ENCODE measurements at regions not wholly inside any gene's neighbourhood (a gene's known extent, or its start where the extent isn't known, plus 50 kb on each side); places are given as distances from the start of the nearest gene placed in this dataset.
"Not testable (repeated sequence)": the region's sequence is repeated elsewhere in the genome, so short reads cannot be mapped to it uniquely, and the experiment has no call there.

DNA sequence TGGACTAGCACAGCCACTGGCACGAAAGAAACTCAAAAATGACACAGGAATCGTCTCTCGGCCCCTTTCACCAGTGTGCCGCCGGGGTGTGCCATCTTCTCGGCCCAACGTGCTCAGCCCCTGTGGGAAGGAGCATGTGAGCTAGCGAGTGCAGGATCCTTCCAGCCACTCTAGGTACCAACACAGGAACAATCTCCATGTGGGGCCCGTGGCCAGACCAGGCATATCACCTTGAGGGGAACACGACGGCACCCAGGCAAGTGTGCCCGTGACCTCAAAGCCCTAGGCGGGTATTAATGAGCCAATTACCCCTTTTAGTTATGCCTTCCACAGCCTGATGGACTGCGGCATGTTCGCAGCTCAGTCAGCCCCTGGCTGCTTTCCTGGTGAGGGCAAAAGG, 231.5 kb downstream of the FAT4 start:
- intact Hi-C loops (cut with DNase I), result no loop called here
- no peak for ATAC-seq (ENCODE audit: poor library complexity)
- no peak for DNase-seq

DNA sequence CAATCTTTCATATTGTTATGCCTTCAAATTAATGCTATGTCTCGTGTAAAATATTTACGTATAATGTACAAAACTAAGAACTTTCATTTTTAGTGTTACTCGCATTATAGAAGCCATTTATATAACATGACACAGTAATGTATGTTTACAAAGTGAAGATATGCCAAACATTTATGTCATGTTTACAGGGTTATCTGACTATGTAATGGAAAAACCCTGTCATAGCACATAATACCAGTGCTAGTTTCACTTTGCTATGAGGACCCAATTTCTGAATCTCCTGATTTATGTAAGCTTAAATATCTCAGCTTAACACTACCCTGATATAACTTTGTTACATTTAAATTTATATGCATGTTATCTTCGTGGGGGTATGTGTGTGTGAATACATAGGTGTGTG, 233.1 kb downstream of the FAT4 start:
- DNase-seq (no peak), ATAC-seq (ENCODE audit: poor library complexity) (no peak)
- intact Hi-C loops (cut with DNase I), result no loop called here

DNA sequence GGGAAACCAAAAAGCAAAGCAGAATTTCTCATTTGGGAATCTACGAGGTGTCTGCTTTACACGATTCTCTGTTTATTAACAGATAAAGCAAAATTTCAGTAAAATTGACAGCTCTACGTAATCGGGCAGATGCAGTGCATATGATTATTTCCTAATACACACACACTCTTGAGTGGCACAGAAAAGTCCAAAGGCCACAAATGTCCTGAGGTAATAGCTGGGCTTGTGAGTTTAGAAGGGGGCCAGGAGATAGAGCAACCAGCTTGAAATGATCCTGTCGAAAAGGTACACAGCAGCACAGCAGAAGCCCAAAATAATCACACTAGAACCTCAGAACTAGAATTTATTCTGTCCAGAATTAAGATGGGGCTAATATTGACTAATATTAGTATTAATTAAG, 236.0 kb downstream of the FAT4 start:
- intact Hi-C loops (cut with DNase I), result no loop called here
- no peak for DNase-seq
- no peak for ATAC-seq (ENCODE audit: poor library complexity)

DNA sequence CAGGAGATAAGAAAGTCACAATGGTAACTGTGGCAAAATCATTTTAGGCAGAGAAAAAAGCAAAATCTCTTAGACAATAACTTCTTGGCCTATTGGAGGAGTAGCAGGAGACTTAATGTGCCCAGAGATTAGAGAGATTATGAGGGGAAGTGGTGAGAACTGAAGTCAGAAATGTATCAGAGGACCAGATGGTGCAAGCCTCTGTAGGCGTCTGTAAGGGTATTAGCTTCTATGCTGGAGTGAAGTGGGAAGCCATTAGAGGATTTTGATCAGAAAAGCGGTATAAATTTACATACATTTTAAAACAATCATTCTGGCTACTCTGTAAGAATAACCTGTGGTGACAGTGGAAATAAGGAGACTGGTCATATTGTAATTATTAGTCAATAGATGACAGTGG, 236.7 kb downstream of the FAT4 start:
- intact Hi-C loops (cut with DNase I), result no loop called here
- DNase-seq (no peak), ATAC-seq (ENCODE audit: poor library complexity) (no peak)

DNA sequence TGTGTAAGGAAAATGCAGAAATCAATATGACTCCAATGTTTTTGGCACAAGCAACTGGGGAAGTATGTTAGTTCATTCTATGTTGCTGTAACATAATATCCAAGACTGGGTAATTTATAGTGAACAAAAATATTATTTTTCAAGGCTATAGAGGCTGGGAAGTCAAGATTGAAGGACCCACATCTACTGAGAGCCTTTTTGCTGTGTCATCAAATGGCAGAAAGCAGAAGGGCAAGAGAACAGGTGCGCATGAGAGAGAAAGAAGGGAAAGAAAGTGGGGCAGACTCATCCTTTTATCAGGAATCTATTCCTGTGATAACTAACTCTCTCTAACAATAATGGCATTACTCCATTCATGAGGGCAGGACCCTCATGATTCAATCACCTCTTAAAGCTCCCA, 237.2 kb downstream of the FAT4 start:
- intact Hi-C loops (cut with DNase I), result no loop called here
- no peak for ATAC-seq (ENCODE audit: poor library complexity)
- DNase-seq, result no peak

DNA sequence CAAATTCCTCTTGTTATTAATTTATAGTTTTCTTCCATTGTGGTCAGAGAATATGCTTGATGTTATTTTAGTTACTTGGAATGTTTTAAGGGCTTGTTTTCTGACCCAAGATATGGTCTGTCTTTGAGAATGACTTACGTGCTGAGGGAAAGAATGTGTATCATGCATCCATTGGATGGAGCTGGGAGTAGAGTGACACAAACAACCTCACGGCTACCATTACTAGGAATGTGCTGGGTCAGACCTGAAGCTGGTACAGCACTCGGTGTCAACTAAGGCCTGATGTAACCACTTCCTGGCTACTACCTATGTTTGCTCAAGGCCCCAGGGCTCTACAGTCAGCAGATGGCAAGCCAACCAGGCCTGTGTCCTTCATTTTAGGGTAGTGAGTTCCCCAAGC, 257.8 kb downstream of the FAT4 start:
- DNase-seq (no peak), ATAC-seq (ENCODE audit: poor library complexity) (no peak)
- intact Hi-C loops (cut with DNase I), result no loop called here

DNA sequence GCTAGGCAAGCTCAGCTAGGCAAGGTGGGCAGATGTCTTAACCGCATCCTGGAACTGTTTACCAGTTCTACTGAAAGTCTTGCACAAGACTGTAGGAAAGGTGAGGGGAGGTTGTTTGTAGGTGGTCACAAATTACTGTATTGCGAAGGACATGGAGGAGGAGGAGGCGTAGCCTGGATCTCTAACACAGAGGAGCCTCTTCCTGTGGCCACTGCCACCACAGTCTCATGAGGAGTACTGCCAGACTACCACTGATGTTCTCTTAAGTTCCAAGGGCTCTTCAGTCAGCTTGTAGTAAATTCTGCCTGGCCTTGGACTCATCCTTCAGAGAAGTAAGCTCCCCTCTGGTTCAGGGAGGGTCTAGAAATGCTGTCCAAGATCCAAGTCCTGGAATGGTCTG, 258.6 kb downstream of the FAT4 start:
- DNase-seq, result no peak
- intact Hi-C loops (cut with DNase I), result no loop called here
- no peak for ATAC-seq (ENCODE audit: poor library complexity)

DNA sequence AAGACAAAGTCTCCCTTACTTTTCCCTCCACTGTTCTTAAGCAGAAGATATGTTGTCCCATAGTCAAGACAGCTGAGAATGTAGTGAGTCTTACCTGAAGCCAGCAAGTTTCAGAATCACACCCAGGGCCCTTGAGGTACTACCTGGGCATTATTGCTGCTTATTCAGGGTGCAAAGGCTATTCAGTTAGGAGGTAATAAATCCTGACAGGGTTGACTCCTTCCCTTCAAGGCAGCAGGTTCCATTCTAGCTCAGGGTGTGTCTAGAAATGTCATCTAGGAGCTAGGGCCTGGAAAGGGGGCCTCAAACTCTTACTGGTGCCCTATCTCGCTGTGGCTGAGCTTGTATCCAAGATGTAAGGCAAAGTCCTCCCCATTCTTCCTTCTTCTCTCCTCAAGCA, 259.0 kb downstream of the FAT4 start:
- ATAC-seq (ENCODE audit: poor library complexity) (no peak), DNase-seq (no peak)
- intact Hi-C loops (cut with DNase I), result no loop called here

DNA sequence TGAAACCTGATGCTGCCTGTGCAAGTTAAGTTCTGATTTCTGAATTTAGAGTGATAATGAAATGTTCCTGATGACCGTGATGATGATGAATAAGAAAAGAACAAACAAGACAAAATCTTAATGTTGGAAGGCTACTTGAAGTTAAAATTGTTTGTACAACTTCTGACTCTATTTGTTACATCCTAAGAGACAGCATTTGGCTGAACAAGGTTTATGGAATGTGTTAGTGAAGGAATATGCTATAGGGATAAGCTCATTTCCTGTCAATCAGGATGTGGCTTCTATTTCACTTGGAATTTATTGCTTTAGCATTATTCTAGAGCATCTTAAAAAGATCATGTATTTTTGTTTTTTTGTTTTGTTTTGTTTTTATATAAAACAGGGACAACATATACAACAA, 267.5 kb downstream of the FAT4 start:
- DNase-seq (no peak), ATAC-seq (ENCODE audit: poor library complexity) (no peak)
- intact Hi-C loops (cut with DNase I), result no loop called here

DNA sequence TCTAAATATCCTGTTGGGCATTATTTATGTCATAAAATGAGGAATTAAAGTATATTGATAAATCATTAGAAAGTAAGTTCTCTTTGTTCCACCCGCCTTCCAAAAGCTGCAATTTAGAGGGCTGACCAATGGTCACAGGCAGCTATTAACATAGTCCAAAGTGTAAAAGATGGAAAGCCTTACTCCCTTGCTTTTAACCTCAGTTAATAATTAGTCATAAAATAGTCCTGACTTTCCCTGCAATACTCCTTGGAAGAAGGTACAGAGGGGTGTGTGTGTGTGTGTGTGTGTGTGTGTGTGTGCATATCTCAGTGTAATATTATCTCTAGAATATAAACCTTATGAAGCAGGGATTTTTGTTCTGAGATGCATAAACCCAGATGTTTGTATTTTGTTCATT, 275.4 kb downstream of the FAT4 start:
- no peak for DNase-seq
- intact Hi-C loops (cut with DNase I), result no loop called here
- ATAC-seq (ENCODE audit: poor library complexity), result no peak

DNA sequence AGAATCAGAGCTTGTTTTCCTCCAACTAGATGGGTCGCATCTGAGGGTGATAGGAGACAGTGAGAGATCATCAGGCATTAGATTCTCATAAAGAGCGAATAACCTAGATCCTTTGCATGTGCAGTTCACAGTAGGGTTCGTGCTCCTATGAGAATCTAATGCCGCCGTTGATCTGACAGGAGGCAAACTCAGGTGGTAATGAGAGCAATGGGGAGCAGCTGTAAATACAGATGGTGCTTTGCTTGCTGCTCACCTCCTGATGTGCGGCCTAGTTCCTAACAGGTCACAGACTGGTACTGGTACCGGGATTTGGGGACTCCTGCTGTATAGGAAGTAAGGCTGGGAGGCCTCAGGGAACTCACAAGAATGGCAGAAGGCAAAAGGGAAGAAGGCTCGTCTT, 276.5 kb downstream of the FAT4 start:
- no peak for DNase-seq
- intact Hi-C loops (cut with DNase I), result no loop called here
- ATAC-seq (ENCODE audit: poor library complexity), result no peak

DNA sequence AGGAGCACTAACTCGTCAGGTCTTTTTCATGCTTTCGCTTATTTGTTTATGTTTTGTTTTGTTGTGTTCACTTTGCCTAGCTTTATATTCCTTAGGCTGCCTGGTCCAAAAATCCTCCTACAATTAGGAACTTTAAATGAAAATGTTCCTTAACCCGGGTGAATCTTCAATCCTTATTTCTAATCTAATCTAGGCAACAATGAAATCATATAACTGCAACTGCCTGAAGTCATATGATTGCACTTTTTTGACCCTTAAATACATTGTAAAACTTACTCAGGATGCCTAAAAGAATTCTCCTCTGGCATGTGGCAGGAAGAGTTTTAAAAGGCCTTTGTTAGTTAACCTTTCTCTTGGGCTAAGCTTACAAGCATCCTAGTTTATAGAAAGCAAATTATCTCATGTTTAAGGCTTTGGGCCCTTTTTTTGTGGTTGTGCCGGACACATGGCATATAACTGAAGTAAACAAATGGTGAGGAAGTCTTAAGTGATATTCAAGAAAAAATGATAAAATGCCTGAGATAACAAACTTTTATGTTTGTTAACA, 279.4 kb downstream of the FAT4 start:
- ATAC-seq (ENCODE audit: poor library complexity), result no peak
- intact Hi-C loops (cut with DNase I), result no loop called here
- no peak for DNase-seq

DNA sequence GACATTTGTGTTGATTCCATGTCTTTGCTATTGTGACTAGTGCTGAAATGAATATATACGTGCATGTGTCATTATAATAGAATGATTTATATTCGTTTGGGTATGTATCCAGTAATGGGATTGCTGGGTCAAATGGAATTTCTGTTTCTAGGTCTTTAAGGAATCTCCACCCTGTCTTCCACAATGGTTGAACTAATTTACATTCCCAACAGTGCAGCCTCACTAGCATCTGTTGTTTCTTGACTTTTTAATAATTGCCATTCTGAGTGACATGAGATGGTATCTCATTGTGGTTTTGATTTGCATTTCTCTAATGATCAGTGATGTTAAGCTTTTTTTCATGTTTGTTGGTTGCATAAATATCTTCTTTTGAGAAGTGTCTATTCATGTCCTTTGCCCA, 291.2 kb downstream of the FAT4 start:
- DNase-seq; ATAC-seq (ENCODE audit: poor library complexity); intact Hi-C loops (cut with DNase I): not testable (repeated sequence)

DNA sequence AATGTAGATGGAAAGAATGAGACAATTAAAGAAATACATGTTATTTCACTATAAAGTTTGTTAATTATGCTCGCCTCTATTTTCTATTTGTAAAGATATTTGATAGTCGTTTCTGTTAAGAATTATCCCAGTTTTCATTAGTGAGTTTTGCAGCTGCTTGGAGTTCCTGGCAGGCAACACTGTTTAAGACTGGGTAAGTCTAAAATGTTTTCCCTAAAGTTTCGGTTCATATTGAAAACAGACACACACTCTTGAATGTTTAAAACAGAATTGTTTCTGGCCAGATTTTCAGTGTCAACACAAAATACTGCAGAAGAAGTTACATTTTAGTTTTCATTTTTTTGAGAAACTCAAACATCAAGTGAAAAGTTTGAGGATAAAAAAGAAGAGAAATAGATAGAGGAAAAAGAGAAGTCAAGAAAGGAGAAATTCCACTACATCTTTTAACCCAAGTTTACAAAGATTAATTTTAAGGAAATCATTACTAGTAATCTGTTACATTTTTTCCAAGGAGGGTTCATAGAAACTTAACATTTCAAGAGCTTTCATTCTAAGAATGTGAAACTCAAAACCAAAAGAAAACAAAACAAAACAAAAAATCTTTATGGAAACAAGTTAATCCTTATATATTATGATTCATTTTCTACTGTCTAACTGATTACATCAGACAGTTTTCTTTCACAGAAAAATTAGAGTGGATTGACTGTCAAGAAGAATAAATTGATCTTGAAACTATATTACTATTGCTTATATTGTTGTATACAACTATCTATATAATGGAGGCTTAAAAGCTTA, 305.5 kb downstream of the FAT4 start:
- ATAC-seq (ENCODE audit: poor library complexity) (no peak), DNase-seq (no peak)
- intact Hi-C loops (cut with DNase I), result no loop called here

DNA sequence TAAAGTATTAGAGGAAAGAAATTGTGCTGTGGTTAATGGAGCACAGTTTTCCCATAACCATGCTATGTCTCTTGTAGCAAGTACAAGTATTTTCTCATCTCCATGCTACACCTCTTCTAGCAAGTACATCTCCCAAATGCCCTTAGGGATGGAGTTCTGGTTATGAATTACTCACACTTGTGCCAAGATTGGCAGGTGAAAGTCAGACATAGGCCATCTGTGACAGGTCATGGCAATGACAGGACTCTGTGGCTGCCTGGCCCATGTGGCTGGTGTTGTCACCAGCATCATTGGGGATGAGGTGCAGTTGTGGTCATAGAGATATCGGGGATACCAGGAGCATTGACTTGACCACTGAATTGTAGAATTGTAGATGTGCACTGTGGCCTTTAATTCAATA, 310.2 kb downstream of the FAT4 start:
- ATAC-seq (ENCODE audit: poor library complexity) (no peak), DNase-seq (no peak)
- intact Hi-C loops (cut with DNase I), result no loop called here

DNA sequence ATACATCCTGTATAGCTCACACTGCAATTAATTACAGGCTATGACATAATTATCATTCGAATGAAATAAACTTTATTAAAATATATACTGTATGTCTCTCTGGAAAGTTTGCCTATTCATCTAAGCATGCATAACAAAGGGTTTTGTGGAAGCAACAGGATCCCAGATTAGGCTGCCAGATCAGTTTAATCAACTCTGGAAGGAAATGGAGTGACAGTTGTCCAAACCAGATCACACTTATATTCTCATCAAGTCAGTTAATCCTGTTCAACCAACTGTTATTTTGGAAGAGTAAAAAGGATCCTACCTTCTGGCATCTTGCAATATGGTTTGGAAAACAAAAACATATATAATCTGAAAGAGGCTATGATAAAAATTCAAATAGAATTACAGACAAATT, 312.2 kb downstream of the FAT4 start:
- DNase-seq, result no peak
- intact Hi-C loops (cut with DNase I), result no loop called here
- no peak for ATAC-seq (ENCODE audit: poor library complexity)

DNA sequence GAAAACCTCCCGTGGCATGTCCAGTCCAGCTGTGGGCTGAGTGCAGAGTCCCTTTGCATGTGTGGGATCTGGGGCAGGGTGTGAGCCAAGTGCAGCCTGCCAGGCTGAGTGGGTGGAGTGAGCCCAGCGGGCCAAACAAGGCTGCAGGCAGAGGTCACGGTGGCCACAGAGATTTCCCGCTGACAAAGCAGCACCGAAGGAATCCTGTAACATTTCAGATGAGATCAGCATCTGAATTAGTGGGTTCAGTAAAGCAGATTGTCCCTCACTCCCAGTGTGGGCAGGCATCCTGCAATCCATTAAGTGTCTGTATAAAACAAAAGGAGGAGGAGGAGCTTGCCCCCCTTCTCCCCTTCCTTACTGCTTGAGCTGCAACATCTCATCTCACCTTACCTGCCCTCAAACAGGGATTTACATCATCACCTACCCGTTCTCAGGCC, 324.4 kb downstream of the FAT4 start:
- intact Hi-C loops (cut with DNase I), result no loop called here
- ATAC-seq (ENCODE audit: poor library complexity) (peak; percentile 82), DNase-seq (peak; percentile 56)

DNA sequence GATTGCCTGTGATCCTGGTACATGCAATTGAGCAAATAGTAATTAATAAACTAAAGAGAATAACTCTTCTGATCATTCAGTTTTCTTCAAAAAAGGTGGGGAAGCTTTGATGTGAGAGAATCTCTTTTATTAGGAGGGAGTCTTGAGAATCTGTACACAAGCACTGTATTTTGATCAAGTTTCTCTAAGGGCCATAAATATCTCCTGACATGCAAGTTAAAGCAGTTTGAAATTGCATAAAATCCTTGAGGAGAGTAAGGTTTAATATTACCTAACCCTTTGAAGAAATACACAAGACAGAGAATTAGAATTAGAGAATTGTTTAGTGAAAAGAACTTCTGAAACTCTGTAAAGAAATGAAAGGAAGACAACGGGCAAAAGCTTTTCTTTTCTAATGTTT, 326.9 kb downstream of the FAT4 start:
- intact Hi-C loops (cut with DNase I), result no loop called here
- ATAC-seq (ENCODE audit: poor library complexity) (no peak), DNase-seq (no peak)

DNA sequence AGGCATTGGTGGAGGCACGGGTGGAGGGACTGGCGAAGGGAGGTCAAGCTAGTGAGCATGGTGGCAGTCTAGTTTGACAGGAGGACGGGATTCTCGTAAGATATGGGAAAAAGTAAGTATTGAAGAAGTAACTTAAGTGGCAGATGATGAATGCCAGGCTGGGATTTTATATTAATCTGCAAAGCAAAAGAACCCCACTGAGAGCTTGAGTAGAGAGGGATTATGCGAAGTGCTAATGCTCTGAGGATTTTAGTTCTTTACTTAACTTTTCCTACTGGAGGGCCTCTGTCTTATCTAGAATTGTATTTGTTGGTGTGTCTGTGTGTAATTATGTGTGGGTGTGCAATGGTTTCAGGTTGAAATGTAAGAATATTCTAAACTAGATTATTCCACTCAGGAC, 327.9 kb downstream of the FAT4 start:
- intact Hi-C loops (cut with DNase I), result no loop called here
- DNase-seq, result no peak
- ATAC-seq (ENCODE audit: poor library complexity), result no peak

DNA sequence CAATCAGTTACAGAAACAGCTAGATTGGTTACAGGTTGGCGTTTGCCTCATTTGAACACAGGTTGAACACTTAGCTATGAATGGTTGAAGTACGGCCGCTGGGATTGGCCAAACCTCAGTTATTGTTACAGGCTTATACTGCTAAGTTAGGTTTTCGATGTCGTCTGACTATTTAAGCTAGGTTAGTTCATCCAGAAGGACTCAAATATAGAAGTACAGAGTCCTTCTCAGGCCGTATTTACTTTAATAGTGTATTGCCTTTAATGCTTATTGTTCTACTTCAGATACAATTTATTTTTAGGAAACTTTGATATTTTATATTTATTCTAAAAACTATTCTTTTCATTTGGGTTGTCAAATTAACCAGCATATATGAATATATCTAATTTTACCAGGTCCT, 334.7 kb downstream of the FAT4 start:
- ATAC-seq (ENCODE audit: poor library complexity), result no peak
- intact Hi-C loops (cut with DNase I), result no loop called here
- DNase-seq, result no peak

DNA sequence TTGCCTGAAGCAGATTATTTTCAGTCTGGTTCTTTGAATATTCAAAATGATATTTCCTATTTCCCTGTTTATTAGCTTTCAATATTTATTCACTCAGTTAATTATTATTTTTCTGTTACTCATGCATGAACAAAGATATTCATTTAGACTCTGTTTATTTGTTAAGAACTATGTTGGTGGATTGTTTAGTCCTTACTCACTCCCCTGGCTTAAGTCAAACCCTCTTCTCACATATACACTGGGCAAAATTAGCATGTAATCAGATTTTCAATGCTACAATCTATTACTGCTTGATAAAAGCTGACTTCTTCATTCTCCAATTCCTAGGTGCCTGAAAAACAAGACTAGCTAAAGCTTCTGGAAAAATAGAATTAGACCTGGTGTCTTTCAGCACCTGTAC, 335.8 kb downstream of the FAT4 start:
- no peak for DNase-seq
- intact Hi-C loops (cut with DNase I), result no loop called here
- no peak for ATAC-seq (ENCODE audit: poor library complexity)

All from Right ventricle myocardium superior (tissue), 1 donor.